ENCODE measurements at regions not wholly inside any gene's neighbourhood (a gene's known extent, or its start where the extent isn't known, plus 50 kb on each side); places are given as distances from the start of the nearest gene placed in this dataset.

GRCh38 chr21:32216293-32216692 lies 62.6 kb downstream of the MIS18A start:
- DNase-seq, result no peak

GRCh38 chr21:32215306-32215685 lies 63.6 kb downstream of the MIS18A start:
- DNase-seq, result no peak

- DNase-seq, result no peak
These were observed 64.1 kb downstream of the MIS18A start for GRCh38 chr21:32214654-32215305.

- no peak for DNase-seq
These were observed 66.7 kb downstream of the MIS18A start for GRCh38 chr21:32212116-32212515.

GRCh38 chr21:32211306-32211705 lies 67.5 kb downstream of the MIS18A start:
- DNase-seq, result no peak

- no peak for DNase-seq
These were observed 69.3 kb downstream of the MIS18A start for GRCh38 chr21:32209580-32209979.

GRCh38 chr21:32207406-32207716 lies 71.5 kb downstream of the MIS18A start:
- no peak for DNase-seq

GRCh38 chr21:32206631-32207405 lies 72.0 kb downstream of the MIS18A start:
- no peak for DNase-seq

- DNase-seq, result no peak
These were observed 74.9 kb downstream of the MIS18A start for GRCh38 chr21:32203877-32204480.

GRCh38 chr21:32200029-32200428 lies 78.8 kb downstream of the MIS18A start:
- DNase-seq, result no peak

GRCh38 chr21:32198384-32198783 lies 80.5 kb downstream of the MIS18A start:
- no peak for DNase-seq

GRCh38 chr21:32197896-32198295 lies 81.0 kb downstream of the MIS18A start:
- DNase-seq, result no peak

- no peak for DNase-seq
These were observed 82.8 kb downstream of the MIS18A start for GRCh38 chr21:32196001-32196400.

GRCh38 chr21:32193098-32193465 lies 85.8 kb downstream of the MIS18A start:
- DNase-seq, result no peak

GRCh38 chr21:32192291-32193097 lies 86.4 kb downstream of the MIS18A start:
- no peak for DNase-seq

- DNase-seq, result no peak
These were observed 88.2 kb downstream of the MIS18A start for GRCh38 chr21:32190493-32191144.

- no peak for DNase-seq
These were observed 89.0 kb downstream of the MIS18A start for GRCh38 chr21:32189688-32190483.

GRCh38 chr21:32186804-32187203 lies 92.0 kb downstream of the MIS18A start:
- no peak for DNase-seq

GRCh38 chr21:32185726-32186125 lies 93.1 kb downstream of the MIS18A start:
- DNase-seq, result no peak

- no peak for DNase-seq
These were observed 93.7 kb downstream of the MIS18A start for GRCh38 chr21:32185103-32185502.

- no peak for DNase-seq
These were observed 94.4 kb downstream of the MIS18A start for GRCh38 chr21:32184485-32184884.

- no peak for DNase-seq
These were observed 94.8 kb downstream of the MIS18A start for GRCh38 chr21:32184065-32184464.

All from NCI-H187 treated with DMSO at 0.1 percent for 48 hours (cell line).